SH-SY5Y (cell line): ENCODE measurements at regions not wholly inside any gene's neighbourhood (a gene's known extent, or its start where the extent isn't known, plus 50 kb on each side); places are given as distances from the start of the nearest gene placed in this dataset.

Experiments used
- GATA2 ChIP-seq: IDR thresholded peaks from 2 replicates; pipeline ENCODE4 v1.6.1; 2011; ENCODE audit warnings: mild to moderate bottlenecking, low read depth, low read length
- GATA3 ChIP-seq: IDR thresholded peaks from 2 replicates; pipeline ENCODE4 v1.6.1; 2011; ENCODE audit warnings: low read depth, mild to moderate bottlenecking, low read length, moderate library complexity

DNA sequence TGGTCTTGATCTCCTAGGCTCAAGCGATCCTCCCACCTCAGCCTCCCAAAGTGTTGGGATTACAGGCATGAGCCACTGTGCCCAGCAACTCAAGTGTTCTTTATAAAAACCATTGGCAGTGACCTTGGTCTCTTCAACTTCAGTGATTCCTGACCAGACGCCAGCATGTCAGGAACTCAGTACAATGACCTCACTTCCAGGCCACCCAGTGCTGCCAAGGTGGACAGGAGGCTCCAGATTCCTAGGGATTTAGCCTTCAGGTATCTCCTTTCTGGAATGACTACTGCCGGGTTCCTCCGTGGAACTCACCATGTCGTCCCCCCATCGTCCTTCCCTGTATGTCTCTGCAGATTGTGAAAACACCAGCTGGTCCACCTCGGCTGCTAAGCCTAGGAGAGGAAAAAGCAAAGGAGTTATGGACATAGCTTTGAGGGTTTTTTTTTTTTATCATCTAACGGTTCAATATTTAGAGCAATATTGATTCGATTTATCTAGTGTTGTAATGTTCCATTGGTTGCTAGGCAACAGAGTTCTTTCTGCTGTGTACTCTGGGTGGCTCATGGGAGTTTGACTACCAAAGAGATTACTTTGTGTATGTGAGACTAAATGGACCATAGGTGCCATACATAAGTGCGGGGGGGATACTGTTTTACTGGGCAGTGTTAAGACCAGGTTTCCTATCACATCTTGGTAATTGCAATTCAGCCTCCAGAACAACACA, 425.8 kb upstream of the AUTS2 start:
- TF ChIP-seq GATA3 (no peak), GATA2 (no peak)
